Lung (tissue), 11 donors: ENCODE measurements at regions not wholly inside any gene's neighbourhood (a gene's known extent, or its start where the extent isn't known, plus 50 kb on each side); places are given as distances from the start of the nearest gene placed in this dataset.

Source experiments
- ATAC-seq: fragments of 200-7000 bp; cut with Tn5 transposase; one replicate; pipeline ENCODE4 v1.9.1; 2020; ENCODE audit warnings: moderate number of reproducible peaks; ENCODE audit not compliant: insufficient read depth, low FRiP score
- DNase-seq, 3 donors: peaks; one replicate each; pipeline ENCODE4 v3.0.0-alpha.2; 2013 to 2017
- H3K27ac ChIP-seq, 2 donors: one replicate each; pipeline ENCODE4 v1.5.1; 2013; ENCODE audit warnings: mild to moderate bottlenecking in 2 of 2, moderate library complexity in 2 of 2, control low read depth in 1 of 2, inconsistent platforms in 1 of 2, low read depth in 1 of 2, low read length in 1 of 2
- H3K27me3 ChIP-seq, 3 donors: one replicate each; pipeline ENCODE4 v1.5.1; 2013; ENCODE audit warnings: low read length in 2 of 3; ENCODE audit not compliant: control insufficient read depth in 3 of 3, insufficient read depth in 3 of 3
- H3K36me3 ChIP-seq, 4 donors: one replicate each; pipeline ENCODE4 v1.5.1; 2013; ENCODE audit warnings: low read length in 4 of 4, mild to moderate bottlenecking in 1 of 4, moderate library complexity in 1 of 4; ENCODE audit not compliant: control insufficient read depth in 4 of 4, insufficient read depth in 4 of 4
- H3K4me1 ChIP-seq, 5 donors: one replicate each; pipeline ENCODE4 v1.5.1; 2013; ENCODE audit warnings: low read length in 5 of 5, mild to moderate bottlenecking in 2 of 5, moderate library complexity in 1 of 5; ENCODE audit not compliant: control insufficient read depth in 5 of 5, insufficient read depth in 5 of 5
- H3K4me3 ChIP-seq: one replicate; pipeline ENCODE4 v1.5.1; 2013; ENCODE audit warnings: mild to moderate bottlenecking, control low read depth, moderate library complexity
- H3K9ac ChIP-seq, 2 donors: one replicate each; pipeline ENCODE4 v1.5.1; 2013; ENCODE audit warnings: low read length in 2 of 2, control low read depth in 1 of 2; ENCODE audit not compliant: insufficient read depth in 1 of 2
- H3K9me3 ChIP-seq, 4 donors: one replicate each; pipeline ENCODE4 v1.5.1; 2013; ENCODE audit warnings: low read length in 3 of 4, mild to moderate bottlenecking in 1 of 4, moderate library complexity in 1 of 4; ENCODE audit not compliant: control insufficient read depth in 4 of 4, insufficient read depth in 3 of 4
- WGBS, 2 donors: extraction: QIAGEN DNeasy Blood & Tissue Kit; methylation state at CpG; one replicate each; pipeline ENCODE4 v1.1.7; 2013; 5-methylcytosine and 5-hydroxymethylcytosine counted together
- TF ChIP-seq, protein P1 (sequence below): IDR thresholded peaks from 2 replicates; pipeline ENCODE4 v1.5.1; 2012; ENCODE audit warnings: mild to moderate bottlenecking; ENCODE audit errors: control extremely low read depth, extremely low read depth
- donor health status: control.
- donor health status: control.
- donor health status: Bipolar disorder and iron deficiency.
- donor health status: healthy.
- donor health status: DM: yes; HTN: yes; CAD: no.

DNA sequence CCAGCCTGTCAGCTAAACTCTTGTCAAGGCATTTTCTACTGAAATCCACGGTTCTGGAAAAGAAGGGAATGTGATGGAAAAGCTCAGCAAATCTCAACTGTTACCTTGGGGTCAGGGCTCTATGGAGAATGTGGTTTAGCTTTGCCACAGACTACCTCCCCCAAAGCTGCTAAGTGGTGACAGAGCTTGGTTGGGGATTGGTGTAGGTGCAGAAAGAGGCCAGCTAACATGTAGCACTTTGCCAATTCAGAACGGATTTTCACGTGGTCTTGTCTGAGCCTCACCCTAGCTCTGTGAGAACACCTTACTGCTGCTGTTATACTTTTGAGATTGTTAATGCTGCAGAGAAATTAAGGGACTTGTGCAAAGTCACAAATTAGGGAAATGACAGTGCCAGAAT lies 331.1 kb downstream of the RND3 start:
- Histone ChIP-seq H3K27me3 (no peaks in the 10 kb centered on the region), H3K36me3 (no peaks in the 10 kb centered on the region), H3K4me1 (peaks cover 0 to 12% (median 0%) of the 10 kb centered on the region in 5 donors), H3K9me3 (no peaks in the 10 kb centered on the region), H3K4me3 (no peak overlapping the region), H3K9ac (no peak overlapping the region), H3K27ac (no peak overlapping the region)
- WGBS, 2 donors = 83 to 86% methylated on average over 3 of the region's 3 CpGs
- DNase-seq (no peak), ATAC-seq (no peak)
- TF ChIP-seq, protein P1, sequence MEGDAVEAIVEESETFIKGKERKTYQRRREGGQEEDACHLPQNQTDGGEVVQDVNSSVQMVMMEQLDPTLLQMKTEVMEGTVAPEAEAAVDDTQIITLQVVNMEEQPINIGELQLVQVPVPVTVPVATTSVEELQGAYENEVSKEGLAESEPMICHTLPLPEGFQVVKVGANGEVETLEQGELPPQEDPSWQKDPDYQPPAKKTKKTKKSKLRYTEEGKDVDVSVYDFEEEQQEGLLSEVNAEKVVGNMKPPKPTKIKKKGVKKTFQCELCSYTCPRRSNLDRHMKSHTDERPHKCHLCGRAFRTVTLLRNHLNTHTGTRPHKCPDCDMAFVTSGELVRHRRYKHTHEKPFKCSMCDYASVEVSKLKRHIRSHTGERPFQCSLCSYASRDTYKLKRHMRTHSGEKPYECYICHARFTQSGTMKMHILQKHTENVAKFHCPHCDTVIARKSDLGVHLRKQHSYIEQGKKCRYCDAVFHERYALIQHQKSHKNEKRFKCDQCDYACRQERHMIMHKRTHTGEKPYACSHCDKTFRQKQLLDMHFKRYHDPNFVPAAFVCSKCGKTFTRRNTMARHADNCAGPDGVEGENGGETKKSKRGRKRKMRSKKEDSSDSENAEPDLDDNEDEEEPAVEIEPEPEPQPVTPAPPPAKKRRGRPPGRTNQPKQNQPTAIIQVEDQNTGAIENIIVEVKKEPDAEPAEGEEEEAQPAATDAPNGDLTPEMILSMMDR = no peak

DNA sequence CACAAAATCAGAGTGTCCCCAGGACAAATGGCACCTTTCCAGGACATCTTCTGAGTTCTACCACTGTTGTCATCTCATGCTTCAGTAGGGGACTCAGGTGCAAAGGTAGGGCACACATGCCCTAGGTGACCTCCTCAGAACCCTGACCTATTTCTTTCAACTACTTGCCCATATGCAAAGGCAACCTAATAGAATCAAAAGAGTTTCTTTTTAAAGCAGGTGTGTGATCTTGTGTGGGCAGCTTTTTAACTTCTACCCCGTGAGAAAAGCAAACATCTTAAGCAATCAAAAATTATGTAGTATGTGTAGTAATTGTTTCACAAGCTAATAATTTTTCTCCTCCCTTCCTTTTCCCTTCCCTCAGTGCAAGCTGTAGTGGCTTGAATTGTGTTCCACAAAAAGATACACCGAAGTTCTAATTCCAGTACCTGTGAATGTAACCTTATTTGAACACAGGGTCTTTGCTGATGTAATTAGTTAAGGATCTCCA lies 333.1 kb downstream of the RND3 start:
- no peak overlapping the region for H3K9ac ChIP-seq
- ATAC-seq (no peak), DNase-seq (peak in 1 of 3 donors; percentile 41)
- no peaks in the 10 kb centered on the region for H3K27me3 ChIP-seq
- TF ChIP-seq, protein P1 = no peak
- H3K36me3 ChIP-seq = no peaks in the 10 kb centered on the region
- peaks cover 0 to 12% (median 0%) of the 10 kb centered on the region in 5 donors for H3K4me1 ChIP-seq
- H3K9me3 ChIP-seq = no peaks in the 10 kb centered on the region
- H3K27ac ChIP-seq = no peak overlapping the region
- 64 to 86% methylated on average over 2 of the region's 2 CpGs for WGBS, 2 donors
- H3K4me3 ChIP-seq = no peak overlapping the region

DNA sequence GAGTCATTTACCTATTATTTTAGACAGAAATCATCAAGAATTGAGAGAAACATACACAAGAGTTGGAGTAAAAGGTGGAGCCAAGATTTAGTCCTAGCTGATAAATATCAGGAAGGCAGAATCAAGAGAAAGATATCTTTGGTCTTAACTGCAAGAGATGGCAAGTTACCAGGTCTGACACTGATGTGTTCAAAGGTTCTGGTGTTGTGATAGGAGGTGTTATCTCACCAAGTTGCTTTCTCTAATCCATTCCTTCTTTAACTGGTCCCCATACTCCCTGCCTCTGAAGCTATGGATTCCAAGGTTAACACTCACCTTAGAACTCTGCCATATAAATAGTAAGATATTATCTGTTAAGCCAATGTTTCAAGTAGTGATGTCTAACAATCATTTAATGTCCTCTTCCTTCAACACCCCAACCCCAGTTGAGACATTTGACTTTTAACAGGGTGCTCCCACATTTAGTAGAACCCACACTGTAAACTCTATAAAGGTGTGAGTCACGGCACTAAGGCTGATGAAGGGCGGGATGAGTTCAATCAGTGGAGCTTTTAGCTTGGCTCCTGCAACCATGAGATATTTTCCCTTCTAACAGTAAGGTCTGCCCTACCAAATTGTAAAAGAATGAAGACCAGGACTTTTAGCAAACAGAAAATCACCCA lies 333.7 kb downstream of the RND3 start:
- no peak for ATAC-seq
- no peaks in the 10 kb centered on the region for H3K9me3 ChIP-seq
- no peaks in the 10 kb centered on the region for H3K36me3 ChIP-seq
- peaks cover 0 to 14% (median 0%) of the 10 kb centered on the region in 5 donors for H3K4me1 ChIP-seq
- no peak overlapping the region for H3K9ac ChIP-seq
- H3K27ac ChIP-seq = no peak overlapping the region
- DNase-seq = no peak
- H3K27me3 ChIP-seq = no peaks in the 10 kb centered on the region
- no peak overlapping the region for H3K4me3 ChIP-seq
- TF ChIP-seq, protein P1 = no peak
- 91 to 92% methylated on average over 2 of the region's 2 CpGs for WGBS, 2 donors
